ENCODE measurements at regions not wholly inside any gene's neighbourhood (a gene's known extent, or its start where the extent isn't known, plus 50 kb on each side); places are given as distances from the start of the nearest gene placed in this dataset.

- TF ChIP-seq CTCF (conservative IDR thresholded peaks at IDR 0.05; ENCODE audit: low read depth in 2 of 2), result no peak
- no peak for TF ChIP-seq EZH2 (IDR thresholded peaks at IDR 0.05; ENCODE audit: low read depth, unreplicated experiment)
- TF ChIP-seq REST (IDR thresholded peaks at IDR 0.05; ENCODE audit: unreplicated experiment), result no peak
- no peak for TF ChIP-seq EZH2phosphoT487 (IDR thresholded peaks at IDR 0.05; ENCODE audit: unreplicated experiment)
- TF ChIP-seq STAT1 (IDR thresholded peaks at IDR 0.05; ENCODE audit: unreplicated experiment), result no peak
- TF ChIP-seq JUNB (IDR thresholded peaks at IDR 0.05; ENCODE audit: unreplicated experiment), result no peak
- TF ChIP-seq POLR2AphosphoS5 (IDR thresholded peaks at IDR 0.05; ENCODE audit: low read depth), result no peak
Measured at GRCh38 chr7:124456286-124456685, 309.3 kb downstream of the GPR37 start.

All from GM23338 (cell line).